Esophagus (tissue), 2 donors: ENCODE measurements at regions not wholly inside any gene's neighbourhood (a gene's known extent, or its start where the extent isn't known, plus 50 kb on each side); places are given as distances from the start of the nearest gene placed in this dataset.
"Not testable (repeated sequence)": the region's sequence is repeated elsewhere in the genome, so short reads cannot be mapped to it uniquely, and the experiment has no call there.

Source experiments
- H3K27ac ChIP-seq, 2 donors: one replicate each; pipeline ENCODE4 v1.5.1; 2013; ENCODE audit warnings: low read depth in 2 of 2, mild to moderate bottlenecking in 2 of 2, inconsistent platforms in 1 of 2, low read length in 1 of 2, moderate library complexity in 1 of 2
- H3K27me3 ChIP-seq, 2 donors: one replicate each; pipeline ENCODE4 v1.6.1; 2013; ENCODE audit warnings: low read length in 2 of 2, control low read depth in 1 of 2, mild to moderate bottlenecking in 1 of 2; ENCODE audit not compliant: insufficient read depth in 2 of 2, control insufficient read depth in 1 of 2
- H3K36me3 ChIP-seq, 2 donors: one replicate each; pipeline ENCODE4 v1.6.1; 2013; ENCODE audit warnings: low read length in 1 of 2; ENCODE audit not compliant: control insufficient read depth in 2 of 2, insufficient read depth in 2 of 2
- H3K4me1 ChIP-seq, 2 donors: one replicate each; pipeline ENCODE4 v1.6.1; 2013; ENCODE audit warnings: low read length in 1 of 2; ENCODE audit not compliant: control insufficient read depth in 2 of 2, insufficient read depth in 2 of 2
- H3K4me3 ChIP-seq, 2 donors: one replicate each; pipeline ENCODE4 v1.5.1; 2013; ENCODE audit warnings: low read length in 2 of 2, mild to moderate bottlenecking in 2 of 2, low read depth in 1 of 2, moderate library complexity in 1 of 2
- H3K9me3 ChIP-seq, 2 donors: one replicate each; pipeline ENCODE4 v1.6.1; 2013; ENCODE audit warnings: mild to moderate bottlenecking in 2 of 2, low read depth in 1 of 2, low read length in 1 of 2, moderate library complexity in 1 of 2; ENCODE audit not compliant: control insufficient read depth in 2 of 2, insufficient read depth in 1 of 2
- WGBS, 2 donors: extraction: QIAGEN DNeasy Blood & Tissue Kit; methylation state at CpG; one replicate each; pipeline ENCODE4 v1.1.7; 2013; 5-methylcytosine and 5-hydroxymethylcytosine counted together
- donor health status: healthy with polysubstance abuse.
- donor health status: Bipolar disorder and iron deficiency.

DNA sequence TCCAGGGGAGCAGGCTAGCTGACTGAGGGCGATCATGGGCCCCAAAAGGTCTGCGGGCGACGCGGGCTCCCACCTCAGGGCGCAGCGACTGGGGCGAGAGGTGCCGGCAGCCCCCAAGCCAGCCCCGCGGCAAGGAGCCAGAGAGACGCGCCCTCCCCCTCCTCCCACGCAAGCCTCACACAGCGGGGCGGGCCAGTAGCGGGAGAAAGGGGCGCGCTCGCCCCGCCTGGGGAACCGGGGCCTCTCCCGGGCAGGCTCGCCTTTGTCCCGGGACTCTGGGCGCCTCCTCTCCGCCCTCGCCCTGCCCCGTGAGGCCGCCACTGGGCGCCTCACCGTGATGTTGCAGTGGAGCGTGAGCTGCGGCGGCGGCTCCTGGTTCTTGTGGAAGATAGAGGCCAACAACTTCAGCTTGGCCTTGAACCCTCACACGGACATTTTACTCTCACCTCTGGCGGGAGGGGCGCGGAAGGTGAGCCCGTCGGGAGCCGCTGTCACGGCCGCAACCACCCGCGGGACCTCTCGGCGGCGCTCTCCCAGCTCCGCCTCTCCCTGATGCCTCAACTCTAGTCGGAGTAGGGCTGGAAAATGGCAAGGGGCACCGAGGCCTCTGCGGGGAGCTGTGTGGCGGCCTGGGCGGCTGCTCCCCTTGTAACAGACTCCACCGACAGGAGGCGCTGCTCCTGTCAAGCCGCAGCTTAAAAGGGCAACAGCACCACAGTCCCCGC is 100.5 kb upstream of the ZSCAN2 start:
- WGBS, 2 donors = 0% methylated on average over 1 to 6 of the region's 60 CpGs
- H3K36me3 ChIP-seq, H3K9me3 ChIP-seq, H3K27me3 ChIP-seq, H3K4me1 ChIP-seq: not testable (repeated sequence)
- Histone ChIP-seq H3K4me3 (peak overlapping the region in 1 of 2 donors; percentile 22), H3K27ac (peak overlapping the region in 1 of 2 donors; percentile 41)

DNA sequence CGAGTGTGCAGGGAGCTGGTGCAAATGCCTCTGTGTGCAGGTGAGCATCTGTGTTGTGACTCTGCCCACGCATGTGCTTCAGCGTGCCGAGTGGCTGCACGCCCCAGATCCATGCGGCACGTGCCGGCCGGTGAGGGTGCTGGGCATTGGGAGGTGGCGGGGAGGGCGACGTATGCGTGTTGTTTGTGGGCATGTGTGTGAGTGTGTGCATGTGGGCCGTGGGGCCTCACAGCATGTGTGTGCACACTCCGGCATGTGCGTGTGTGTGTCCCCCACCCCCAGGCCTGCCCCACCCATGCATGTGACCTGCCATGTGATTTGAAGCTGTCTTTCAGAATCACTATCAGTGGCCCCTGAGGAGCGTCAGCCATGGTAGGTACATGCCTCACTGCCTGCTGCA is 97.7 kb upstream of the ZSCAN2 start:
- H3K4me3 ChIP-seq, H3K36me3 ChIP-seq, H3K9me3 ChIP-seq, H3K4me1 ChIP-seq, H3K27me3 ChIP-seq, H3K27ac ChIP-seq: not testable (repeated sequence)
- 92% methylated on average over 5 of the region's 17 CpGs; no CpG with 5 or more reads in 1 of the 2 donors for WGBS, 2 donors

GRCh38 chr15:84505552-84505951 is 95.3 kb upstream of the ZSCAN2 start:
- not testable (repeated sequence) for H3K27me3 ChIP-seq, H3K4me3 ChIP-seq, H3K9me3 ChIP-seq, H3K27ac ChIP-seq, H3K4me1 ChIP-seq, H3K36me3 ChIP-seq
- 76 to 100% methylated on average over 1 to 2 of the region's 4 CpGs for WGBS, 2 donors

- 91 to 97% methylated on average over 2 to 4 of the region's 9 CpGs for WGBS, 2 donors
- H3K27me3 ChIP-seq, H3K4me3 ChIP-seq, H3K36me3 ChIP-seq, H3K27ac ChIP-seq, H3K4me1 ChIP-seq, H3K9me3 ChIP-seq: not testable (repeated sequence)
Observed at GRCh38 chr15:84512324-84512723, 88.5 kb upstream of the ZSCAN2 start.

DNA sequence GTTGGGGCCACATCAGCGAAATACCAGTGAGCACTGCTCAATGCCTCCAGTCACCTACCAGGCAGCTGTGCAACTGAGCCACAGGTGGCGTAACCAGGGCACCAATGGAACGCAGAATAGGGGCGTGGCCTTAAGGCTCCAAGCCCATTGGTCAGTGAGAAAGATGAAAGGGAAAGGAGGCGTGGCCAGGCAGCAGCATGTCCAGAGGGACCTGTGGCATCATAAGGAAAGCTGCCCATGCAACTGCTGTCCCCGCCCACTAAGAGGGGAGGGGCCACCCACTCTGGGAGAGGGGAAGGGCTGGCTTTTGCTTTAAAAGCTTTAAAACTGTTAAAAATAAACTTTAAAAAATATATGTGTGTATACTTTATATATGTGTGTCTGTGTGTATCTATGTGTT is 84.0 kb upstream of the ZSCAN2 start:
- WGBS, 2 donors = 88 to 96% methylated on average over 5 of the region's 6 CpGs
- H3K4me1 ChIP-seq, H3K4me3 ChIP-seq, H3K27me3 ChIP-seq, H3K27ac ChIP-seq, H3K9me3 ChIP-seq, H3K36me3 ChIP-seq: not testable (repeated sequence)

- 9 to 66% methylated on average over 2 of the region's 2 CpGs for WGBS, 2 donors
- not testable (repeated sequence) for H3K9me3 ChIP-seq, H3K4me1 ChIP-seq, H3K27ac ChIP-seq, H3K4me3 ChIP-seq, H3K36me3 ChIP-seq, H3K27me3 ChIP-seq
Observed at GRCh38 chr15:84525491-84526344, 75.1 kb upstream of the ZSCAN2 start.

- not testable (repeated sequence) for H3K27ac ChIP-seq, H3K4me1 ChIP-seq, H3K9me3 ChIP-seq, H3K36me3 ChIP-seq, H3K27me3 ChIP-seq, H3K4me3 ChIP-seq
- 96 to 99% methylated on average over 4 of the region's 4 CpGs for WGBS, 2 donors
Observed at GRCh38 chr15:84530751-84531150, 70.1 kb upstream of the ZSCAN2 start.

DNA sequence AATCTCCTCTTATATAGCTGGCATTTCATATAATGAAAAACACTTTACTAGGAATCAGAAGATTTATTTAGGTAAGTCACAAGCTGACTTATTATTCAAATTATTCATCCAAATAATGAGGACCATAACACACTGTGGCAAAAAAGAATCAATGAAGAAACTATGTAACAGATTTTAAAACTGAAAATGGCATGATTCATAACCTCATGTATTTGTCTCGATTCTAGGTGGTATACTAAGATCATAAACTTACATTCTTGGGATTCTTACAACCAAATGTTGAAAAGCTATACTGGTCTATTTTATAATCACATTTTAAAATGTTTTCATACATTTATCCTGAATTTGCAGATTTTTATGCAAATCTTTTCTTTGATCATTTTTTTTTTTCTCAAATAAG is 69.6 kb upstream of the ZSCAN2 start:
- not testable (repeated sequence) for H3K36me3 ChIP-seq, H3K4me1 ChIP-seq, H3K9me3 ChIP-seq, H3K4me3 ChIP-seq, H3K27me3 ChIP-seq, H3K27ac ChIP-seq
- 82 to 86% methylated on average over 1 of the region's 1 CpG for WGBS, 2 donors

DNA sequence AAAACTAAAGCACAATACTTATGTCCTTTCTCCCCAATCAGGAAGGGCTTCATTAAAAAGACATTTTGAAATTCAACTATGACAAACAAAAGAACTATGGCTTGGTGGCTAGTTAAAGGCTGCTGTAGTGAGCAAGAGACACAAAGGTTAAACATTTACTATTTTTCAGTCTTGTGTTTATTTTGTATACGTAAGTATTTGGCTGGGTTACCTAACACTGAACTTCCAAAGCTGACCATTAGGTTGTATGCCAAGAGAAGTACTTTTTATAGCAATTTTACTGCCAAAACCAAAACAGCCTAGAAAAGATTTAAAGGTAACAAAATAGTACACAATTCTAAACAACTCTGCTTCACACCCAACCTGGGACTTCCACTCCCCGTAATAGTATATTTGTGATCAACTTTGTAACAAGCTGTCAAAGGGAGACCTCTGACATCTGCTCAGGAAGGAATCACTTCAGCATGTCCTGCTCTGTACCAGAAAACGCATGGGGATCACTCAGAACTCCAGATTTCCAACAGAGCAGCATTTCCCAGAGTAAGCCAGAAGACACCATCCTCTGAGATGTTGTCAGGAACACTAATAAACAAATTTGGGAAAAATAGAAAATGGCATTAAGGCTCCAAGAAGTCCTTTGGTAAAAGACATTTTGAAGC is 69.0 kb upstream of the ZSCAN2 start:
- H3K4me3 ChIP-seq, H3K27ac ChIP-seq, H3K9me3 ChIP-seq, H3K36me3 ChIP-seq, H3K4me1 ChIP-seq, H3K27me3 ChIP-seq: not testable (repeated sequence)
- WGBS, 2 donors = 67 to 81% methylated on average over 3 of the region's 3 CpGs
